ENCODE measurements at regions not wholly inside any gene's neighbourhood (a gene's known extent, or its start where the extent isn't known, plus 50 kb on each side); places are given as distances from the start of the nearest gene placed in this dataset.
"Not testable (repeated sequence)": the region's sequence is repeated elsewhere in the genome, so short reads cannot be mapped to it uniquely, and the experiment has no call there.

DNA sequence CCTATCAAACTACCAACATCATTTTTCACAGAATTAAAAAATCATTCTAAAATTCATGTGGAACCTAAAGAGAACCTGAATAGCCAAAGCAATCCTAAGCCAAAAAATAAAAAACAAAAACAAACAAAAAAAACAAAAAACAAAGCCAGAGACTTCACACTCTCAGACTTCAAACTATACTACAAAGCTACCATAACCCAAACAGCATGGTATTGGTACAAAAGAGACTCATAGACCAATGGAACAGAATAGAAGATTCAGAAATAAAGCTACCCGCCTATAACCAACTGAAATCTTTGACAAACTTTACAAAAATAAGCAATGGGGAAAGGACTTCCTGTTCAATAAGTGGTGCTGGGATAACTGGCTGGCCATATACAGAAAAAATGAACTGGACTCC is 152.3 kb upstream of the SMIM31 start:
- DNase-seq (ENCODE audit: low read depth) = no peak

DNA sequence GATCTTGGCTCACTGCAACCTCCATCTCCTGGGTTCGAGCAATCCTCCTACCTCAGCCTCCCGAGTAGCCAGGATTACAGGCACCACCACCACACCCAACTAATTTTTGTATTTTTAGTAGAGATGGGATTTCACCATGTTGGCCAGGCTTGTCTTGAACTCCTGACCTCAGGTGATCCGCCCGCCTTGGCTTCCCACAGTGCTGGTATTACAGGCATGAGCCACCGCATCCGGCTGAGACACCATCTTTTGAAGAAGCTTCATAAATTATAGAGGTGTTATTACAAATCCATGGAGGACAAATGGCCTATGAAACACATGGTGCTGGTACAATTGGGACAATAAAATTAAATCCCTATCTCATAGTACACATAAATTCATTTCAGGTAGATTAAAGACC is 148.1 kb upstream of the SMIM31 start:
- not testable (repeated sequence) for DNase-seq (ENCODE audit: low read depth)

DNA sequence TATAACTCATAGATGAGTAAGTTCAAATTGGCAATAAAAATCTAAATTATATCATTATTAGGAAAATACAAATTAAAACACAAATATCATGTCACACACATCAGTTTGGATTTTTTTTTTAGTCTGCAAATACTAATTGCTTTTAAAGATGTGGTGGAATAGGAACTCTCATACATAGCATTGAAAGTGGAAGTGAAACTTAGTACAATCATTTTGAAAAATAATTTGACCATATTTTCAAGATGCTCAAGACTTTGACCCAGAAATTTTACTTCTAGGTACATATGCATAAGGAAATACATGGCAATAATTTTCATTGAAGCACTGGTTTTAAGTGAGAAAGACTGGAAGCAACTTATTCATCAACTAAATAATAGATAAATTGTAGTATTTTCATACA is 147.5 kb upstream of the SMIM31 start:
- DNase-seq (ENCODE audit: low read depth) = no peak

DNA sequence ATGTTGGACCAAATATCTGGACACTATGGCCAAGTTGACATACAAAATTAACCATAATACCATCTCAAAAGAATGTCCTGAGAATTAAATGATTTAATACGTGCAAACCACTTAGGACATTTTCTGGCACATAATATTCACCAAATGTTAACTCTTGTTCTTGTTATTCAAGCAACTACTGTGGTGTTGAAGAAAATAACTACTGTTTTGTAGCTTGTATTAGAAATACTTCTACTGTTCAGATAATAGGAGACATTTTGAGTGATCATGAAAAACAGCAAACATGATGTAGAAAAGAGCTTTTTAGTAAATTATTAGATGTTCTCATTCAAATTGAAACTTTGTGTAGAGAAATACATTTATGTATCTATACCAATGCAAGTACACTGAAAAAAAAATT is 140.7 kb upstream of the SMIM31 start:
- DNase-seq (ENCODE audit: low read depth) = no peak

DNA sequence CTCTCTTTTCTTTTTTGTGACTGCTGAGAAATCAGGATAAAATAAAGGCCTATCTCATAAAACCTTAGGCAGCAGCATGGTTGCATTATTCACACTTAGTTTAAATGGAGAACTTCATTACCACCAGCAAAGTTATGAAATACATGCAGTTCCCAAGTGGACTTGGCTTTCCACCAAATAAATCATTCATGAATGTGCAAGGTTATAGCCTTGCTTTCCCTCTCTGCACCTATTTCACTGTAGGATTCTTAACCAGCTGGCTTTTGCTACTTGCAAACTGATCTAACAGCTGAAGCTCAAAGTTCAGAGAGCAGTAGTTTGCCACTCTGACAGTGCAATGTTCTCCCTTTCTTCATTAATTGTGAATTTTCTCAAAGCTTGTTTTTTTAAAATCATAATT is 140.1 kb upstream of the SMIM31 start:
- DNase-seq (ENCODE audit: low read depth) = no peak

DNA sequence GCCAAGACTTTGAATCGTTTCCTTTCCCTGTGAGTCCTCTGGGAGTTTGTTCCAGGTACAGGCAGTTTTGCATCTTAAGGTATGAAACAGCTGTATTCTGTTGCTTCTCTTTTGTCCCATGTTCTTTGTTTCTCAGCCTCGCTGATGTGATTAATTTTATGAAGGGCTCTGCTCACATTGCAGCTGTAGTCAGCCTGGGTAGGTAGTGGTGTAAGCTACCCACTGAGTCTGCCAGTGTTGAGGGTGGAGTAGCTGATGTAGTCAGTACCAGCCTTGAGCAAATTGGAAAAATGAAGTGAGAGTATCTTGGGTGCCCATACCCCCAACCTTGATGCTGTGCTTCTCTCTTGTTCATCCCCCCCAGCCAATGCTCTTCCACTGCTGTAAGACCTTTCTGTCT is 139.6 kb upstream of the SMIM31 start:
- DNase-seq (ENCODE audit: low read depth) = no peak

DNA sequence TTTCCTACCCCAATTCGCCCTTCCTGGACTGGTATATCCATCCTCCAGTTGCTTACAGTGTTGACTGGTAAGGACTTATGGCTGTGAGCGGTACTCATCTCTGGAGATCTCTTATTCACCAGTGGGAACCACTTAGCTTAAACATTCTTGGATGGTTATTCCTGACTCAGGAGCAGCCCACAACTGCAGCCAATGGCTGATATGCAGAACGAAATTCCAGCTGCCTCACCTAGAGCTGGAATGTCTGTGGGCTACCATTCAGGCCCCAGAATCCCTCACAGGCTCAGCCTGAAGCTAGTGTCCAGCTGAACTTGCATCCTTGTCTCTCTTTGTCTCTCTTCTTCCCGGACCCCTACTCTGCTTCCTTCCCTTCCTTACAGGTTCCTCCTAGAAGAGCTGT is 138.9 kb upstream of the SMIM31 start:
- DNase-seq (ENCODE audit: low read depth) = no peak

DNA sequence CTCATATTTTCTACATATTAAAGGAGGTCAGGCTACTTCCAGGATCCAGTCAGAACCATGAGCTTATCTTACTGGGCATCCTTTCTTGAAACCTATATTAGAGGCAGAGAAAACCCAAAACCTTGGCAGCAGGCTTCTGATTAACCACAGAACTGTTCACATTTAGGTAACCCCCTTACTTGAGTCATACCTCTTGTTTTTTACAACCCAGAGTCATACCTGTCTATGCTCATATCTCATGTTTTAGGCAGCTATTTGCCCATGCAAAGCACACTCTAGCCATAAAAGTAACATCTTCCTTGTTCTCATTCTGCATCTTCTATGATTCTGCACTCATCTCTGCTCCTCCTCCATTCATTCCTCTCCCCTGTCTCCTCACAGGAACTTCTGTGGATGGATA is 138.0 kb upstream of the SMIM31 start:
- no peak for DNase-seq (ENCODE audit: low read depth)

DNA sequence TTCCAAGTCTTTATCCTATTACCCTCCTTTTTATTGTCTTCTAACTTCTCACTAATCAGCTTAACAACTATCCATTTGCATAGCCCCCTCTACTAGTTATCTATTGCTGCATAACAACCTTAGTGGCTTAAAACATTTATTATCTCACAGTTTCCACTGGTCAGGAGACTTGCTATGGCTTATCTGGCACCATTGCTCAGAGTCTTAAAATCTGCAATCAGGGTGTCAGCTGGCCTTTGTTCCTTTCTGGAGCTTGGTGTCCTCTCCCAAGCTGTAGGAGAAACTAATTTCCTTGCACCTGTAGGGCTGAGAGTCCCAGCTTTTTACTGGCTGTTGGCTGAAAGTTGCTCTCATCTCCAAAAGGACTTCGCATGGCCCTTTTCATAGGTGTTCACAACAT is 137.0 kb upstream of the SMIM31 start:
- no peak for DNase-seq (ENCODE audit: low read depth)

DNA sequence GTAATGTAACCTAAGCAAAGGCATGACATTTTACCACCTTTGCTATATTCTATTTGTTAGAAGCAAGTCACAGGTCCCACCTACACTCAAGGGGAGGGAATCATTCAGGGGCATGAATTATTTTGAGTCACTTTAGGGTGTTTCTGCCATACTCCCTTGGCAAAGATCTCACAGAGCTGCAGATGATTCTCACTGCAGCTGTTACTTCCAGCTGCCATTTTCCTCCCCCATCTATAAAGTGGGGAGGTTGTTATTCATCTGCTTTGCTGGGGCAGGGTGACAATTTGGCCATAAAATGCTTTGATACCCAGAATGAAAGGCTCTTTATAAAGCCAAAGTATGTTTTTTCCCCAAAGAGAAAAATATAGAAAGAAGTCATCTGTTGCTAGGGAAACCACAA is 136.5 kb upstream of the SMIM31 start:
- no peak for DNase-seq (ENCODE audit: low read depth)

DNA sequence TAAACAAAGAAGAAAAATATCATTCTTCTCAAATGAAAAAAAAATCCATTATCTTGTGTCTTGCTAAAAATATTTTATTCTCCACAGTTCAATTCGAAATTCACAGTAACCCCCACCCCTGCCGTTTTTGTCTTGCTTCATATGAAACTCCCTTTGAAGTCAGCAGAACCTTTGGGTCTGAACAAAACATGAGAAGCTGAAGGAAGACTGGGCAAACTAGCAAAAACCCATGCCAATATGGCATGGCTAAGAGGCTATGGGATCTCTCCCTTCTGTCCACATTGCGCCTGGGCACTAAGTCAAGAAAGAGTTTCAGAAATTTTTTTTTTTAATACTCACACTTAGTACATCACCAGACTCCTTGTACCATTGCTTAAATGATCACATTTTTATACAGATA is 136.0 kb upstream of the SMIM31 start:
- no peak for DNase-seq (ENCODE audit: low read depth)

DNA sequence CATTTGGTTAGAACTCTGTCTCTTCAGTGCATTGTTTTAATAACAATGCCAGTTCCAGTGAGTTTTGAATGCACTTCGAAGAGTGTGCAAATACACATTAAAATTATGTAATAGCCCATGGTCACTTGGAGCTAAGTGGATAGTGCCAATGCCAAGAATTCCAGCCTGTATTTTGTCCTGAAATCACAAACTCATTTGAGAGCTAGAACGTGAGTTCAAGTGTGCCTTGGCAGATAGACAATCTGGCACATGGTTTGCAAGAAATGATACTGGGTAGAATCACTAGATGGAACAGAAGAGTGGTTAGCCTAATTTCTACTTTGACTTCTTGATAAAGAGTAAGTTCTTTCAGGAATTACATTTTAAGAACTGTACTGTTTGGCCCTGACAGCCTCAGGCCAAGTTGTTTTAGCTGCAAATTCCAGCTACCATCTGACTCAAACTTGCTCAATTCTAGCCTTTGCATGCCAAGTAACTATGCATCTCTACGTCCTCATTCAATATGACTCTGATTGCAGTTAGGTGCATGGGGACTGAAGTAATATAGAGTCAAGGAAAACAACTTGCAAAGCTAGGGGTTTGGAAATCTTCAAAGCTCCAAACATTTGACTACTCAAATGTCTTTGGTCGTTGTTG is 131.9 kb upstream of the SMIM31 start:
- peak; percentile 8 for DNase-seq (ENCODE audit: low read depth)

DNA sequence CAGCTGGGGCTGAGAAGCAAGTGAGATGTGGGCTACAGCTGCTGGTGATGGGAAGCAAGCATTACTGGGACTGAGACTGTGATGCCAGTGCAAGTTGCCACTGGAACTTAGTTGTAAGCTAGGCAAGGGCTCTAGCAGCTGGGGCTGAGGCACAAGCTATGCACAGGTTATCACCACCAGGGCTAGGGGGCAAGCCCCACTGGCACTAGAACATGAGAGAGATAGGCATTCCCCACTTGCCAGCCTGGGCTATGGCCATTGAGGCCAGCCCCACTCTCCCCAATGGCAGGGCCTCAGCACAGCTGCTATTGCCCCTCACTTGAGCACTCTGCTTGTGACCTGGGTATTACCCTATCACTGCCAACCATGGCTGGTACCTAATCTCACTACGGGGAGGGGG is 130.8 kb upstream of the SMIM31 start:
- no peak for DNase-seq (ENCODE audit: low read depth)

DNA sequence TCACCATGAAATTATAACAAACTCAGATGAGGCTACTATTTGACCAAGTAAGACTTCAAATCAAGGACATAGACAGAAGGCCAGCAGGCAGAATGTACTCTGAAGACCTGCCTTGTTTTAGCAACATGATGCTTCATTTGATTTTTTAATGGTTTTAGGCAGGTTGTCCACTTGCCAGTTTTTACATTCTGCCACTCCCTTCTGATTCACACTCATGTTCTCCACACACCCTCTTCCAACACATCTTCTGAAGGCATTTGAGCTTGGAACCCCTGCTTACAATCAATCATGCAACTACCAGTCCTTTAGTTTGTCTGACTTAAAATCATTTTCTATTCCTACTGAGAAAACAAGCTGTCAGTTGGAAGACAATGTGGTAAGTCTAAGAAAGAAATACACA is 114.9 kb upstream of the SMIM31 start:
- no peak for DNase-seq (ENCODE audit: low read depth)

DNA sequence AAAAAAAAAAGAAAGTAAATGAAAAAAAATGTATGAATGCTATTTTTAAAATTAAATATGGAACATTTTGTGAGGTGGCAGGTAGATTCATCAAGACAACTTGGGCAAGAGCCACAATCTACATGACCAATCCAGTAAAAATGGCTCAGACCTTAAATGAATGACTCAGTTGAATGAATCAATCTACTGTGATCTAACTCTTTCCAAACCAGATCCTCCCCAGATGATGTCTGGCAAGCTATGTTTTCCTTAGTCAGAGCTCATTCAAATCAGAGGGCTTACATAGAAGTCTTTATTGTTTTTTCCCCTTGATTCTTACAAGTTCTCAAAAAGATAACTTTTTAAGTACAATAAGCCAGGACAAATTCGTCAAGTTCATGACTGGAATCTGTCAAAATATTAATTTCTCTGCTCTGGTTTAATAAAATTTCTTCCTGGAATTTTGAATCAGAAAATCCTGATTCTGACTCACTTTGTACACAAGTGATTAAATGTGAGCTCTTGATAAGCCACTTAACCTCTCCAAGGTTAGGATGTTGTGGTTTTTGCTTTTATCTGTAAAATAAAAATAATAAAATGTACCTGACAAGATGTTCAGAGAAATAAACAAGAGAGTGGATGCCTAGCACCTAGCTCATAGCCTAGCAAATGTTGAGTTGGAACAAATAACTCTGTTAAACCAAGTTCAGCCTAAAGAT is 105.6 kb upstream of the SMIM31 start:
- DNase-seq (ENCODE audit: low read depth) = peak; percentile 89

DNA sequence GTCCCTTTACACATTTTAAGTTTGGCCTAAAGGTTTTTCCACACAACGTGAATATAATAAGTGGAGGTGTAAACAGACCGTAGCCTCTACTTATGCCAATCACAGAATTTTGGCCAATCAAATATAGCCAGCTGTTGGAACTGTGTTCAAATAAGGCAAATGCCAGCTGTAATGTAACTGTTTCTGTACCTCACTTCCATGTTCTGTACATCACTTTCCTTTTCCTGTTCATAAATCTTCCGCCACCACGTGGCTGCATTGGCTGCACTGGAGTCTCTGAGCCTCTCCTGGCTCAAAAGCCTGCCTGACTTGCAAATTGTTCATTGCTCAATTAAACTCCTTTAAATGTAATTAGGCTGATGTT is 105.1 kb upstream of the SMIM31 start:
- DNase-seq (ENCODE audit: low read depth) = no peak

DNA sequence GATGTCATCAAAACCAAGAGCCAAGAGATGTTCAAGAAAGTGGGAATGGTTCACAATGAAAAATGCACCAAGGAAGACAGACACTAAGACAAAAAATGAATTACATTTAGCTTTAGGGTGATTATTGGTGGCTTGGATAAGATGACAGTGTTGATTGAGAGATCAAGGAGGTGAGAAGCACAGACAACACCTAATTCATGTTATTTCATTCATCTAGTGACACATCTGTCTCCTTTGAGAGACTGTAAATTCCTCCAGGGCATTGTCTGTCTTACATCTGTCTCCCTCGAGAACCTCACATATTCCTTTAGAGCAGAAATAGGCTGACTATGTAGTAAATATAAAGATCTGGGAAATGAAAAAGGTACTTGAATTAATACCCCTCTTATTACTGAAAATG is 94.2 kb upstream of the SMIM31 start:
- DNase-seq (ENCODE audit: low read depth) = no peak

DNA sequence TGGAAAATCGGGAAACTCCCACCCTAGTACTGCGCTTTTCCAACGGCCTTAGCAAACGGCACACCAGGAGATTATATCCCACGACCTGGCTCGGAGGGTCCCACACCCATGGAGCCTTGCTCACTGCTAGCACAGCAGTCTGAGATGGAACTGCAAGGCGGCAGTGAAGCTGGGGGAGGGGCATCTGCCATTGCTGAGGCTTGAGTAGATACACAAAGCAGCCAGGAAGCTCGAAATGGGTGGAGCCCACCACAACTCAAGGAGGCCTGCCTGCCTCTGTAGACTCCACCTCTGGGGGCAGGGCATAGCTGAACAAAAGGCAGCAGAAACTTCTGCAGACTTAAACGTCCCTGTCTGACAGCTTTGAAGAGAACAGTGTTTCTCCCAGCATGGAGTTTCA is 77.8 kb upstream of the SMIM31 start:
- not testable (repeated sequence) for DNase-seq (ENCODE audit: low read depth)

DNA sequence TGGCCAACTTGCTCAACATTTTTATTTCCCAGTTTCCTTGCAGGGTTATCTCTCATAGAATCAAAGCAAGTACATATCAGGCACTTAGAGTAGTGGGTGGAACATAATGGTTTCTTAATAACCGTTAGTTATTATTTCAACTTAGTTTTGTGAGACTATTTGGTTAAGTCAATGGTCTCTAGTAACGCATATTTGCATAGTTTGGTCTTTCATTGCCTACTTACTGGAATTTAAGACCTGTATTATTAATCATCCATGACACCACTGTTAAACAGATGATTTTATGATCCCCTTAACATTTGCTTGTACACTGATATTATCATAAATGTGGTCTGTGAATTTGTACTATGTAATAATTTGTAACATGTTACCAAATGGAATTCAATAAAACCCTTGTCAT is 70.9 kb upstream of the SMIM31 start:
- no peak for DNase-seq (ENCODE audit: low read depth)

DNA sequence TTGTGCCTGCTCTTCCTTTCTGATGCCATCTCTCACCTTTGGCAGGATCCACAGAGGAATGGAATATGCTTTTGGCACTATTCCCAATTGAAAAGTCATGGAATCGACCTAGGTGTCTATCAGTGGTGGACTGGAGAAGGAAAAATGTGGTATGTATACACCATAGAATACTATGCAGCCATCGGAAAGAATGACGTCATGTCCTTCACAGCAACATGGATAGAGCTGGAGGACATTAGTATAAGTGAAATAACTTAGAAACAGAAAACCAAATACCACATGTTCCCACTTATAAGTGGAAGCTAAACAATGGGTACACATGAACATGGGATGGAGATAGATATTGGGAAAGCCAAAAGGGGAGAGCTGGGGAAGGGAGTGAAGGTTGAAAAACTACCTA is 58.3 kb upstream of the SMIM31 start:
- DNase-seq (ENCODE audit: low read depth) = no peak

DNA sequence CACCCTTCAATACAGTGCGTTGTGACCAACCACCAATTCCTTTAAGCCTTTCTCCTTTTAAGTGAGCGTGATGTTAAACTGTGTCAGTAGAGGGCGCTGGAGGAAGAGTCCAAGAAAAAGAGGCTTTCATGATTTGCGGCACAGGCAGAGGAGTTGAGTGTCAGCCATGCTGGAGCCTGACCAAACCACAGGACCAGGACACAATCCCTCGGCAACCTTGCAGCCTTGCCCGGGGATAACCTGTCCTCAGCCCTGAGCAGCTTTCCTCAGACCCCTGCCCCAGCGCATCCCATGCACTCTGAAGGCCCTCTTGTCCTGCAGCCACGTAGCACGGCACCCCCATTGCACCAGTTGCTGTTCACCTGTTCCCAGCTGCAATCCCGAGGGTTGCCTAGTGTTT is 53.5 kb upstream of the SMIM31 start:
- no peak for DNase-seq (ENCODE audit: low read depth)

DNA sequence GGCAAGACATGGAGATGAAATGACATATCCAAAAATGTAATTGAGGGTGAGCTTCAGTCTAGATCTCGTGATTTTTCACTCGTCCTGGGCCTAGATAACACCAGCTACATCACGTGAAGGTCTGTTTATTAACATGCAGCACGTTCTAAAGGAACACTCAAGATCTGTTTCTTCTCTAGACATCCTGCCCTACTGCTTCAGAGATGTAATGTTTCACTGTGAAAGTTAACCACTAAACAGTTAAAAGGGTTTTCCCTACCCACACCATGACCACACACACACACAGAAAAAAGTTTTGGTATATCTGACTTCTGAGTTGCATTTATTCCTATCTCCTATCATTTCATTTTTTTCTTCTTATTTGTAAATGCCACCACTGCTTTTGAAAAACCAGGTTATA is 52.3 kb upstream of the SMIM31 start:
- DNase-seq (ENCODE audit: low read depth) = no peak

All from stromal cell of bone marrow (primary cell).